K562 (cell line): ENCODE measurements at regions not wholly inside any gene's neighbourhood (a gene's known extent, or its start where the extent isn't known, plus 50 kb on each side); places are given as distances from the start of the nearest gene placed in this dataset.

Experiments used
- ADNP ChIP-seq: fragments of 200-800 bp; sonication (Bioruptor generic); IDR thresholded peaks from 2 replicates; pipeline ENCODE4 v1.6.1; 2016; ENCODE audit warnings: missing genetic modification characterization, missing compliant biosample characterization
- SPI1 ChIP-seq: IDR thresholded peaks from 2 replicates; pipeline ENCODE4 v1.6.1; 2011; ENCODE audit warnings: low read depth, low read length, control low read depth, borderline replicate concordance
- TAF9B ChIP-seq: fragments of 450-650 bp; IDR thresholded peaks from 2 replicates; pipeline ENCODE4 v1.6.1; 2018; ENCODE audit warnings: mild to moderate bottlenecking; ENCODE audit not compliant: partially characterized antibody
- THRAP3 ChIP-seq: fragments of 450-650 bp; IDR thresholded peaks from 2 replicates; pipeline ENCODE4 v1.6.1; 2016; ENCODE audit warnings: mild to moderate bottlenecking, inconsistent platforms, borderline replicate concordance
- YY1 ChIP-seq, 3 experiments: IDR thresholded peaks; 2 replicates each; pipeline ENCODE4 v1.6.1; 2011; ENCODE audit warnings: low read length in 2 of 3, mild to moderate bottlenecking in 2 of 3, moderate library complexity in 2 of 3, borderline replicate concordance in 1 of 3, control low read depth in 1 of 3, low read depth in 1 of 3; ENCODE audit not compliant: insufficient read depth in 3 of 3, insufficient replicate concordance in 2 of 3, control insufficient read depth in 1 of 3, insufficient read length in 1 of 3; ENCODE audit errors: extremely low read depth in 1 of 3
- ZBTB17 ChIP-seq: fragments of 450-650 bp; formaldehyde crosslinking; IDR thresholded peaks from 2 replicates; pipeline ENCODE4 v1.4.0; 2020; ENCODE audit warnings: mild to moderate bottlenecking
- ZFP1 ChIP-seq: fragments of 450-650 bp; formaldehyde crosslinking; IDR thresholded peaks from 2 replicates; pipeline ENCODE4 v1.4.0; 2020; ENCODE audit warnings: mild to moderate bottlenecking, mixed read lengths
- ZNF696 ChIP-seq: fragments of 250-450 bp; sonication (Bioruptor Pico); conservative IDR thresholded peaks from 2 replicates; pipeline ENCODE4 v1.4.0; 2020; ENCODE audit warnings: mild to moderate bottlenecking, moderate library complexity
- TF ChIP-seq, protein P1 (sequence below): sonication (generic); formaldehyde crosslinking; IDR thresholded peaks from 2 replicates; pipeline ENCODE4 v1.8.1; 2023; ENCODE audit warnings: mild to moderate bottlenecking, missing genetic modification reagents
- TF ChIP-seq, protein P2 (sequence below): fragments of 150-350 bp; IDR thresholded peaks from 2 replicates; pipeline ENCODE4 v1.6.1; 2014; ENCODE audit warnings: low read depth, mild to moderate bottlenecking, low read length, borderline replicate concordance
- TF ChIP-seq, protein P3 (sequence below): fragments of 200-600 bp; sonication (generic); IDR thresholded peaks from one replicate; pipeline ENCODE4 v1.6.1; 2012; ENCODE audit warnings: mild to moderate bottlenecking, low read depth, low read length, inconsistent platforms

DNA sequence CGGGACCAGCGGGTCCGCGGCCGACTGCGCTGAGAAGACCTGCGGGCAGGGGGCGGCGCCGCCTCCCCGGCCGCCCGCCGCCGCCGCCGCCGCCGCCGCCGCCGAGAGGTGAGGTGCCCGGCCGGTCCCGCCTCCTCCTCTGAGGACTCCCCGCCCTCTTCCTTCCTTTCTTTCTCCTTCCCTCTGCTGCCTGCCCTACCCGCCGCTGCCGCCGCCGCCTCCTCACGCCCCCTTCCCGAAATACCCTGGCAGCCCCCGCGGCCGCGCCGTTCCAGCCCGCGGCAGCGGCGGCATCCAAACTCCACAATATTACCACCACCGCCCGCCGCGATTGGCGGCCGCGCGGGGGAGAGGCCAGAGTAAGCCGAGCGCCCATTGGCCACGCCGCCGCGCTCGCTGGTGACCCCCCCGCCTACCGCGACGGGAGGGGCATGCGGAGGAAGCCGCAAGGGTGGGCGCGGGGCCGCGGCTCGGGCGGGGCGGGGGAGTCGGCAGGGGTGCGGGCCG is 61.8 kb upstream of the ANKRD28 start (continued):
- TF ChIP-seq, protein P1, sequence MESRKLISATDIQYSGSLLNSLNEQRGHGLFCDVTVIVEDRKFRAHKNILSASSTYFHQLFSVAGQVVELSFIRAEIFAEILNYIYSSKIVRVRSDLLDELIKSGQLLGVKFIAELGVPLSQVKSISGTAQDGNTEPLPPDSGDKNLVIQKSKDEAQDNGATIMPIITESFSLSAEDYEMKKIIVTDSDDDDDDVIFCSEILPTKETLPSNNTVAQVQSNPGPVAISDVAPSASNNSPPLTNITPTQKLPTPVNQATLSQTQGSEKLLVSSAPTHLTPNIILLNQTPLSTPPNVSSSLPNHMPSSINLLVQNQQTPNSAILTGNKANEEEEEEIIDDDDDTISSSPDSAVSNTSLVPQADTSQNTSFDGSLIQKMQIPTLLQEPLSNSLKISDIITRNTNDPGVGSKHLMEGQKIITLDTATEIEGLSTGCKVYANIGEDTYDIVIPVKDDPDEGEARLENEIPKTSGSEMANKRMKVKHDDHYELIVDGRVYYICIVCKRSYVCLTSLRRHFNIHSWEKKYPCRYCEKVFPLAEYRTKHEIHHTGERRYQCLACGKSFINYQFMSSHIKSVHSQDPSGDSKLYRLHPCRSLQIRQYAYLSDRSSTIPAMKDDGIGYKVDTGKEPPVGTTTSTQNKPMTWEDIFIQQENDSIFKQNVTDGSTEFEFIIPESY: no peak
- TF ChIP-seq YY1 (IDR thresholded peaks at IDR 0.05; ENCODE audit: borderline replicate concordance in 1 of 3, control insufficient read depth in 1 of 3, extremely low read depth in 1 of 3, insufficient read depth in 3 of 3, insufficient read length in 1 of 3, insufficient replicate concordance in 2 of 3, low read depth in 1 of 3, low read length in 2 of 3) (peak in 2 of 3 experiments; percentile 38 to 49), ADNP (no peak), TAF9B (no peak), THRAP3 (no peak), SPI1 (no peak), ZNF696 (no peak), ZFP1 (CRISPR knock-in tag) (no peak), ZBTB17 (CRISPR knock-in tag) (no peak)
- TF ChIP-seq, protein P2, sequence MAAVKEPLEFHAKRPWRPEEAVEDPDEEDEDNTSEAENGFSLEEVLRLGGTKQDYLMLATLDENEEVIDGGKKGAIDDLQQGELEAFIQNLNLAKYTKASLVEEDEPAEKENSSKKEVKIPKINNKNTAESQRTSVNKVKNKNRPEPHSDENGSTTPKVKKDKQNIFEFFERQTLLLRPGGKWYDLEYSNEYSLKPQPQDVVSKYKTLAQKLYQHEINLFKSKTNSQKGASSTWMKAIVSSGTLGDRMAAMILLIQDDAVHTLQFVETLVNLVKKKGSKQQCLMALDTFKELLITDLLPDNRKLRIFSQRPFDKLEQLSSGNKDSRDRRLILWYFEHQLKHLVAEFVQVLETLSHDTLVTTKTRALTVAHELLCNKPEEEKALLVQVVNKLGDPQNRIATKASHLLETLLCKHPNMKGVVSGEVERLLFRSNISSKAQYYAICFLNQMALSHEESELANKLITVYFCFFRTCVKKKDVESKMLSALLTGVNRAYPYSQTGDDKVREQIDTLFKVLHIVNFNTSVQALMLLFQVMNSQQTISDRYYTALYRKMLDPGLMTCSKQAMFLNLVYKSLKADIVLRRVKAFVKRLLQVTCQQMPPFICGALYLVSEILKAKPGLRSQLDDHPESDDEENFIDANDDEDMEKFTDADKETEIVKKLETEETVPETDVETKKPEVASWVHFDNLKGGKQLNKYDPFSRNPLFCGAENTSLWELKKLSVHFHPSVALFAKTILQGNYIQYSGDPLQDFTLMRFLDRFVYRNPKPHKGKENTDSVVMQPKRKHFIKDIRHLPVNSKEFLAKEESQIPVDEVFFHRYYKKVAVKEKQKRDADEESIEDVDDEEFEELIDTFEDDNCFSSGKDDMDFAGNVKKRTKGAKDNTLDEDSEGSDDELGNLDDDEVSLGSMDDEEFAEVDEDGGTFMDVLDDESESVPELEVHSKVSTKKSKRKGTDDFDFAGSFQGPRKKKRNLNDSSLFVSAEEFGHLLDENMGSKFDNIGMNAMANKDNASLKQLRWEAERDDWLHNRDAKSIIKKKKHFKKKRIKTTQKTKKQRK: no peak
- TF ChIP-seq, protein P3, sequence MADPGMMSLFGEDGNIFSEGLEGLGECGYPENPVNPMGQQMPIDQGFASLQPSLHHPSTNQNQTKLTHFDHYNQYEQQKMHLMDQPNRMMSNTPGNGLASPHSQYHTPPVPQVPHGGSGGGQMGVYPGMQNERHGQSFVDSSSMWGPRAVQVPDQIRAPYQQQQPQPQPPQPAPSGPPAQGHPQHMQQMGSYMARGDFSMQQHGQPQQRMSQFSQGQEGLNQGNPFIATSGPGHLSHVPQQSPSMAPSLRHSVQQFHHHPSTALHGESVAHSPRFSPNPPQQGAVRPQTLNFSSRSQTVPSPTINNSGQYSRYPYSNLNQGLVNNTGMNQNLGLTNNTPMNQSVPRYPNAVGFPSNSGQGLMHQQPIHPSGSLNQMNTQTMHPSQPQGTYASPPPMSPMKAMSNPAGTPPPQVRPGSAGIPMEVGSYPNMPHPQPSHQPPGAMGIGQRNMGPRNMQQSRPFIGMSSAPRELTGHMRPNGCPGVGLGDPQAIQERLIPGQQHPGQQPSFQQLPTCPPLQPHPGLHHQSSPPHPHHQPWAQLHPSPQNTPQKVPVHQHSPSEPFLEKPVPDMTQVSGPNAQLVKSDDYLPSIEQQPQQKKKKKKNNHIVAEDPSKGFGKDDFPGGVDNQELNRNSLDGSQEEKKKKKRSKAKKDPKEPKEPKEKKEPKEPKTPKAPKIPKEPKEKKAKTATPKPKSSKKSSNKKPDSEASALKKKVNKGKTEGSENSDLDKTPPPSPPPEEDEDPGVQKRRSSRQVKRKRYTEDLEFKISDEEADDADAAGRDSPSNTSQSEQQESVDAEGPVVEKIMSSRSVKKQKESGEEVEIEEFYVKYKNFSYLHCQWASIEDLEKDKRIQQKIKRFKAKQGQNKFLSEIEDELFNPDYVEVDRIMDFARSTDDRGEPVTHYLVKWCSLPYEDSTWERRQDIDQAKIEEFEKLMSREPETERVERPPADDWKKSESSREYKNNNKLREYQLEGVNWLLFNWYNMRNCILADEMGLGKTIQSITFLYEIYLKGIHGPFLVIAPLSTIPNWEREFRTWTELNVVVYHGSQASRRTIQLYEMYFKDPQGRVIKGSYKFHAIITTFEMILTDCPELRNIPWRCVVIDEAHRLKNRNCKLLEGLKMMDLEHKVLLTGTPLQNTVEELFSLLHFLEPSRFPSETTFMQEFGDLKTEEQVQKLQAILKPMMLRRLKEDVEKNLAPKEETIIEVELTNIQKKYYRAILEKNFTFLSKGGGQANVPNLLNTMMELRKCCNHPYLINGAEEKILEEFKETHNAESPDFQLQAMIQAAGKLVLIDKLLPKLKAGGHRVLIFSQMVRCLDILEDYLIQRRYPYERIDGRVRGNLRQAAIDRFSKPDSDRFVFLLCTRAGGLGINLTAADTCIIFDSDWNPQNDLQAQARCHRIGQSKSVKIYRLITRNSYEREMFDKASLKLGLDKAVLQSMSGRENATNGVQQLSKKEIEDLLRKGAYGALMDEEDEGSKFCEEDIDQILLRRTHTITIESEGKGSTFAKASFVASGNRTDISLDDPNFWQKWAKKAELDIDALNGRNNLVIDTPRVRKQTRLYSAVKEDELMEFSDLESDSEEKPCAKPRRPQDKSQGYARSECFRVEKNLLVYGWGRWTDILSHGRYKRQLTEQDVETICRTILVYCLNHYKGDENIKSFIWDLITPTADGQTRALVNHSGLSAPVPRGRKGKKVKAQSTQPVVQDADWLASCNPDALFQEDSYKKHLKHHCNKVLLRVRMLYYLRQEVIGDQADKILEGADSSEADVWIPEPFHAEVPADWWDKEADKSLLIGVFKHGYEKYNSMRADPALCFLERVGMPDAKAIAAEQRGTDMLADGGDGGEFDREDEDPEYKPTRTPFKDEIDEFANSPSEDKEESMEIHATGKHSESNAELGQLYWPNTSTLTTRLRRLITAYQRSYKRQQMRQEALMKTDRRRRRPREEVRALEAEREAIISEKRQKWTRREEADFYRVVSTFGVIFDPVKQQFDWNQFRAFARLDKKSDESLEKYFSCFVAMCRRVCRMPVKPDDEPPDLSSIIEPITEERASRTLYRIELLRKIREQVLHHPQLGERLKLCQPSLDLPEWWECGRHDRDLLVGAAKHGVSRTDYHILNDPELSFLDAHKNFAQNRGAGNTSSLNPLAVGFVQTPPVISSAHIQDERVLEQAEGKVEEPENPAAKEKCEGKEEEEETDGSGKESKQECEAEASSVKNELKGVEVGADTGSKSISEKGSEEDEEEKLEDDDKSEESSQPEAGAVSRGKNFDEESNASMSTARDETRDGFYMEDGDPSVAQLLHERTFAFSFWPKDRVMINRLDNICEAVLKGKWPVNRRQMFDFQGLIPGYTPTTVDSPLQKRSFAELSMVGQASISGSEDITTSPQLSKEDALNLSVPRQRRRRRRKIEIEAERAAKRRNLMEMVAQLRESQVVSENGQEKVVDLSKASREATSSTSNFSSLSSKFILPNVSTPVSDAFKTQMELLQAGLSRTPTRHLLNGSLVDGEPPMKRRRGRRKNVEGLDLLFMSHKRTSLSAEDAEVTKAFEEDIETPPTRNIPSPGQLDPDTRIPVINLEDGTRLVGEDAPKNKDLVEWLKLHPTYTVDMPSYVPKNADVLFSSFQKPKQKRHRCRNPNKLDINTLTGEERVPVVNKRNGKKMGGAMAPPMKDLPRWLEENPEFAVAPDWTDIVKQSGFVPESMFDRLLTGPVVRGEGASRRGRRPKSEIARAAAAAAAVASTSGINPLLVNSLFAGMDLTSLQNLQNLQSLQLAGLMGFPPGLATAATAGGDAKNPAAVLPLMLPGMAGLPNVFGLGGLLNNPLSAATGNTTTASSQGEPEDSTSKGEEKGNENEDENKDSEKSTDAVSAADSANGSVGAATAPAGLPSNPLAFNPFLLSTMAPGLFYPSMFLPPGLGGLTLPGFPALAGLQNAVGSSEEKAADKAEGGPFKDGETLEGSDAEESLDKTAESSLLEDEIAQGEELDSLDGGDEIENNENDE: no peak
